GM18505 (cell line): ENCODE measurements at regions not wholly inside any gene's neighbourhood (a gene's known extent, or its start where the extent isn't known, plus 50 kb on each side); places are given as distances from the start of the nearest gene placed in this dataset.

Experiments used
- ATAC-seq: cut with Tn5 transposase; IDR thresholded peaks from one replicate; pipeline ENCODE4 v1.9.1; 2021; ENCODE audit not compliant: unreplicated experiment
- POLR2A ChIP-seq: IDR thresholded peaks from 4 replicates; pipeline ENCODE4 v1.6.1; 2011; ENCODE audit warnings: borderline replicate concordance; ENCODE audit not compliant: insufficient read depth, insufficient read length; ENCODE audit errors: extremely low read depth

GRCh38 chr2:49207204-49207603 lies 52.9 kb upstream of the FSHR start:
- ATAC-seq, result no peak
- TF ChIP-seq POLR2A, result no peak
